GM12891 (cell line): ENCODE measurements at regions not wholly inside any gene's neighbourhood (a gene's known extent, or its start where the extent isn't known, plus 50 kb on each side); places are given as distances from the start of the nearest gene placed in this dataset.
"Not testable (repeated sequence)": the region's sequence is repeated elsewhere in the genome, so short reads cannot be mapped to it uniquely, and the experiment has no call there.

Source experiments
- DNase-seq: peaks from one replicate; pipeline ENCODE4 v3.0.0; 2011; ENCODE audit warnings: low spot score; ENCODE audit not compliant: insufficient read length
- FAIRE-seq: peaks from 2 replicates; lab custom pipeline; 2011; peaks lifted over from hg19 to GRCh38; lab: Jason Lieb, UNC
- PAX5 ChIP-seq: IDR thresholded peaks from 2 replicates; pipeline ENCODE4 v1.6.1; 2011; ENCODE audit warnings: low read length, moderate library complexity, mild to moderate bottlenecking; ENCODE audit not compliant: insufficient read depth, severe bottlenecking
- POLR2A ChIP-seq: IDR thresholded peaks from 2 replicates; pipeline ENCODE4 v1.6.1; 2011; ENCODE audit warnings: low read depth, low read length, control low read depth
- POLR2AphosphoS5 ChIP-seq: IDR thresholded peaks from 2 replicates; pipeline ENCODE4 v1.6.1; 2011; ENCODE audit warnings: low read depth, low read length, control low read depth
- POU2F2 ChIP-seq: IDR thresholded peaks from 2 replicates; pipeline ENCODE4 v1.6.1; 2011; ENCODE audit warnings: low read depth, mild to moderate bottlenecking, control low read depth, low read length, moderate library complexity
- SPI1 ChIP-seq: IDR thresholded peaks from 2 replicates; pipeline ENCODE4 v1.6.1; 2011; ENCODE audit warnings: low read depth, low read length, control low read depth
- TAF1 ChIP-seq: IDR thresholded peaks from 2 replicates; pipeline ENCODE4 v1.6.1; 2011; ENCODE audit warnings: low read depth, low read length, control low read depth

DNA sequence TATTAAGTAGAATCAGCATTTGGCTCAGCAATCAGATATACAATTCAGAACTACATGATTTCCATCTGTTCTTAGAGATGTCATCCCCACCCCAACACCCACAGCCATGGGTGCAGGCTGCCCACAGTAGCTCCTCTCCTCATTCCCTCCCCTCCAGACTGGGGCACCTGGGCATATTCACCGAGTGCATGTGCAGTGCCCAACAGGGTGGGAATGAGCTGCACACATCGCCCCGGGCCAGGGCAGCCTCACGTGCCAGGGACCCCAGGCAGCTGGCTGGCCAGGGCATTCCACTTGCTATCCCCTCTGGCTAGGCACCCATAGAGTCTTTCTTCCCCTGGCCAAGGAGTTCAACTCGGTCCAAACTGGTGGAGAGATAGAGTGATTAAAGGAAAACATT is 461.9 kb upstream of the NUDT12 start:
- DNase-seq (no peak), FAIRE-seq (no peak)
- TF ChIP-seq PAX5 (no peak), POLR2AphosphoS5 (no peak), POLR2A (no peak), TAF1 (no peak), SPI1 (no peak), POU2F2 (no peak)

DNA sequence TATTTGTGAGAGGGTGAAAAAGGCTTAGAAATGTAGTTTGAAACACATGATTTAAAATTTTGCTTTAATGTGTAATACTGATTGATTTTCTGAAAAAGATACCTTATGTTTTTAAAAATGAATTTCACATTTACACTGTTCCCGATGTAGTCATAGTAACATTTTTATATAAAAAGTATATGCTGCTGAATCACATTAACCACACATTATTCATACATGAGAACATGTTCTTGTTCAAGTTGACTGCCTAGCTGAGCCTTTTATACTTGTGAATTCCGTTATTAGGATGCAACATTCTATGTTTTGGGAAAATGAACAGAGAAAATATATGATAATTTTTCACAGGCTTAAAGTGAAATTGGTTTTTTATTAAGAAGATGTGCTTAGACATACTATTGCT is 461.1 kb upstream of the NUDT12 start:
- no peak for FAIRE-seq
- TF ChIP-seq PAX5 (no peak), TAF1 (no peak), POLR2AphosphoS5 (no peak), POU2F2 (no peak), SPI1 (no peak), POLR2A (no peak)
- no peak for DNase-seq

GRCh38 chr5:104019956-104020355 is 457.4 kb upstream of the NUDT12 start:
- TF ChIP-seq POLR2AphosphoS5 (no peak), SPI1 (no peak), POLR2A (no peak)
- FAIRE-seq (no peak), DNase-seq (no peak)

GRCh38 chr5:104018299-104018698 is 455.7 kb upstream of the NUDT12 start:
- DNase-seq (no peak), FAIRE-seq (no peak)
- TF ChIP-seq SPI1 = no peak

- DNase-seq (no peak), FAIRE-seq (no peak)
- TF ChIP-seq PAX5 = no peak
- no peak for TF ChIP-seq TAF1
- TF ChIP-seq POLR2AphosphoS5 = no peak
- TF ChIP-seq SPI1 = no peak
These were observed 454.1 kb upstream of the NUDT12 start for GRCh38 chr5:104016646-104017045.

GRCh38 chr5:104015765-104016164 is 453.2 kb upstream of the NUDT12 start:
- FAIRE-seq (no peak), DNase-seq (no peak)
- TF ChIP-seq POLR2A (no peak), PAX5 (no peak), POU2F2 (no peak), TAF1 (no peak), SPI1 (no peak), POLR2AphosphoS5 (no peak)

DNA sequence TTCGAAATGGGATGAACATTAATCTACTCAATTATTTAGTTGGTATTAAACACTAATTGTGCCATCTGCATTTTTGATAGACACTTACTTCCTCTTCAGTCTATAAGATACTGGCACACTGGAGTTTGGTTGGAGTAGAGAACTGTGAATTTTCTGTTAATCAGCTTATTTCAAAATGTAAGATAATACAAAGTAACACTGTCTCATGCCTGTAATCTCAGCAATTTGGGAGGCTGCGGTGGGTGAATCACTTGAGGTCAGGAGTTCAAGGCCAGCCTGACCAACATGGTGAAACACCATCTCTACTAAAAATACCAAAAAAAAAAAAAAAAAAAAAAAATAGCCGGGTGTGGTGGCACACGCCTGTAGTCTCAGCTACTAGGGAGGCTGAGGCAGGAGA is 440.2 kb upstream of the NUDT12 start:
- not testable (repeated sequence) for FAIRE-seq, DNase-seq

DNA sequence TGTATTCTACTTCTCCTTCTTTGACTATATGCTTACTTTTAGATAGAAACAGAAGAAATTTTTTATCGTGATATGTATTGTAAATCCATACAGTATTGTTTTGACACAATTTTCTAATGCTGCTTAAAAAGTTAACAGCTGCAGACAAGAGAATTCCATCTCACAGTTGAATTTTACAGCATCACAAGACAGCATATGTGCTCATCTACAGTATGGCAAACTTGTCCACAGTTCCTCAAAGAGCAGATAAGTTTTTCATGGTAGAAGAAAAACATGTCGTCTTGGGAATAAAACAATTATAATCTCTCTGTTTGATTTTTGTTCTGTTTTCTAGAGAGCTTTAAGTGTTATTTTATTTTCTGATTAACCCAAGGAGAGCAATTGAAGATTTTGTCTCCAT is 438.5 kb upstream of the NUDT12 start:
- DNase-seq (no peak), FAIRE-seq (no peak)
- TF ChIP-seq PAX5 = no peak

DNA sequence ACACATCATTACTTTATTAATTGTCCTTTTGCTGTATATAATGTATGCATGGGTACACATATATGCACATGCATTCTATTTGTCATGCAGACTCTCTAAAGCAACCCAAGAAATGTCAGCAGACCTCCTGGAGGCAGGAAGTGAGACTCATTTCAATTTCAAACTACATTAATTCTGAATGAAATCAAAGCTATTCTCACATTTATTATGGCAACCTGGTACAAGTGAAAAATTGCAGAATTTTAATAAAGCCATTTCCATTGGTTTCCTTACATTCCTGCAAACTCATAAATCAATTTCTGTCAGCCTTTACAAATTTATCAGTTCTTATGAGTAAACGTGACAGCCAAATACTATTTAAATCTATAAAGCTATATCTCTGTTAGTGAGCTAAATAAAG is 430.4 kb upstream of the NUDT12 start:
- TF ChIP-seq POU2F2 = no peak
- FAIRE-seq (no peak), DNase-seq (no peak)

GRCh38 chr5:103990064-103990463 is 427.5 kb upstream of the NUDT12 start:
- TF ChIP-seq TAF1 = no peak
- TF ChIP-seq POU2F2 = no peak
- TF ChIP-seq SPI1 = no peak
- no peak for TF ChIP-seq PAX5
- TF ChIP-seq POLR2A = no peak
- no peak for TF ChIP-seq POLR2AphosphoS5

GRCh38 chr5:103981592-103981991 is 419.0 kb upstream of the NUDT12 start:
- FAIRE-seq = no peak
- no peak for DNase-seq
- TF ChIP-seq POLR2A = no peak
- TF ChIP-seq POU2F2 = no peak
- no peak for TF ChIP-seq TAF1
- TF ChIP-seq SPI1 = no peak
- no peak for TF ChIP-seq POLR2AphosphoS5
- no peak for TF ChIP-seq PAX5

More at GRCh38 chr5:103990064-103990463, 427.5 kb upstream of the NUDT12 start:
- DNase-seq (no peak), FAIRE-seq (no peak)
